ENCODE measurements at regions not wholly inside any gene's neighbourhood (a gene's known extent, or its start where the extent isn't known, plus 50 kb on each side); places are given as distances from the start of the nearest gene placed in this dataset.
"Not testable (repeated sequence)": the region's sequence is repeated elsewhere in the genome, so short reads cannot be mapped to it uniquely, and the experiment has no call there.

GRCh38 chr11:49384371-49384770, 176.0 kb upstream of the FOLH1 start:
- not testable (repeated sequence) for H3K27me3 ChIP-seq, H3K27ac ChIP-seq, H3K36me3 ChIP-seq, H3K4me1 ChIP-seq, H3K9me3 ChIP-seq, H3K4me3 ChIP-seq, ATAC-seq
- 75 to 80% methylated on average over 1 of the region's 1 CpG for WGBS, 2 donors (ENCODE audit: low coverage in 1 of 2)

GRCh38 chr11:49377978-49378377, 169.6 kb upstream of the FOLH1 start:
- Histone ChIP-seq H3K4me1 (no peaks in the 10 kb centered on the region), H3K9me3 (no peaks in the 10 kb centered on the region), H3K27me3 (no peaks in the 10 kb centered on the region), H3K36me3 (no peaks in the 10 kb centered on the region), H3K27ac (no peak overlapping the region), H3K4me3 (no peak overlapping the region)
- no peak for ATAC-seq
- no peak for TF ChIP-seq POLR2AphosphoS5 (IDR thresholded peaks at IDR 0.05)
- TF ChIP-seq CTCF (IDR thresholded peaks at IDR 0.05) = no peak
- 68 to 72% methylated on average over 6 to 7 of the region's 7 CpGs for WGBS, 2 donors (ENCODE audit: low coverage in 1 of 2)

GRCh38 chr11:49373866-49374265, 165.5 kb upstream of the FOLH1 start:
- not testable (repeated sequence) for ATAC-seq, H3K4me3 ChIP-seq, H3K4me1 ChIP-seq, H3K36me3 ChIP-seq, H3K27me3 ChIP-seq, H3K27ac ChIP-seq, H3K9me3 ChIP-seq
- 53 to 64% methylated on average over 5 of the region's 5 CpGs for WGBS, 2 donors (ENCODE audit: low coverage in 1 of 2)

- not testable (repeated sequence) for H3K27ac ChIP-seq, H3K4me3 ChIP-seq, H3K9me3 ChIP-seq, ATAC-seq, H3K27me3 ChIP-seq, H3K36me3 ChIP-seq, H3K4me1 ChIP-seq
Measured at GRCh38 chr11:49373385-49373784, 165.0 kb upstream of the FOLH1 start.

GRCh38 chr11:49372137-49372536, 163.7 kb upstream of the FOLH1 start:
- not testable (repeated sequence) for H3K9me3 ChIP-seq, H3K4me1 ChIP-seq, H3K27me3 ChIP-seq, H3K36me3 ChIP-seq, ATAC-seq, H3K27ac ChIP-seq, H3K4me3 ChIP-seq
- TF ChIP-seq CTCF (IDR thresholded peaks at IDR 0.05) = peak in 1 of 4 experiments; percentile 11

GRCh38 chr11:49368556-49368955, 160.2 kb upstream of the FOLH1 start:
- H3K27ac ChIP-seq, ATAC-seq, H3K4me1 ChIP-seq, H3K27me3 ChIP-seq, H3K36me3 ChIP-seq, H3K4me3 ChIP-seq, H3K9me3 ChIP-seq: not testable (repeated sequence)
- 17 to 49% methylated on average over 1 to 2 of the region's 2 CpGs for WGBS, 2 donors (ENCODE audit: low coverage in 1 of 2)

- H3K36me3 ChIP-seq, H3K27ac ChIP-seq, H3K4me3 ChIP-seq, H3K4me1 ChIP-seq, H3K27me3 ChIP-seq, H3K9me3 ChIP-seq: not testable (repeated sequence)
- TF ChIP-seq POLR2AphosphoS5 (IDR thresholded peaks at IDR 0.05) = peak; percentile 8
- ATAC-seq = peak; percentile 71
Measured at GRCh38 chr11:49365375-49365774, 157.0 kb upstream of the FOLH1 start.

GRCh38 chr11:49362994-49363393, 154.6 kb upstream of the FOLH1 start:
- not testable (repeated sequence) for H3K36me3 ChIP-seq, H3K4me1 ChIP-seq, H3K9me3 ChIP-seq, H3K4me3 ChIP-seq, H3K27me3 ChIP-seq
- H3K27ac ChIP-seq = peak overlapping the region in 1 of 4 donors; percentile 31
- 55% methylated on average over 2 of the region's 2 CpGs; no CpG with 5 or more reads in 1 of the 2 donors for WGBS, 2 donors (ENCODE audit: low coverage in 1 of 2)
- ATAC-seq = peak; percentile 75

GRCh38 chr11:49354536-49354935, 146.1 kb upstream of the FOLH1 start:
- H3K4me1 ChIP-seq, H3K9me3 ChIP-seq, ATAC-seq: not testable (repeated sequence)

GRCh38 chr11:49352868-49353267, 144.5 kb upstream of the FOLH1 start:
- not testable (repeated sequence) for ATAC-seq, H3K9me3 ChIP-seq, H3K27me3 ChIP-seq, H3K27ac ChIP-seq, H3K4me3 ChIP-seq, H3K36me3 ChIP-seq, H3K4me1 ChIP-seq
- WGBS, 2 donors (ENCODE audit: low coverage in 1 of 2) = 57 to 71% methylated on average over 1 to 2 of the region's 3 CpGs

More at GRCh38 chr11:49354536-49354935, 146.1 kb upstream of the FOLH1 start:
- H3K36me3 ChIP-seq, H3K27ac ChIP-seq, H3K27me3 ChIP-seq, H3K4me3 ChIP-seq: not testable (repeated sequence)

- not testable (repeated sequence) for H3K9me3 ChIP-seq, H3K27me3 ChIP-seq, H3K36me3 ChIP-seq, H3K27ac ChIP-seq, H3K4me1 ChIP-seq, ATAC-seq, H3K4me3 ChIP-seq
Measured at GRCh38 chr11:49346627-49347026, 138.2 kb upstream of the FOLH1 start.

- not testable (repeated sequence) for H3K4me1 ChIP-seq, H3K9me3 ChIP-seq, H3K4me3 ChIP-seq, H3K27ac ChIP-seq, H3K36me3 ChIP-seq, ATAC-seq, H3K27me3 ChIP-seq
- WGBS, 2 donors (ENCODE audit: low coverage in 1 of 2) = 50 to 53% methylated on average over 5 of the region's 5 CpGs
Measured at GRCh38 chr11:49328485-49329186, 120.2 kb upstream of the FOLH1 start.

All from gastroesophageal sphincter (tissue), 4 donors.